DOHH2 (cell line): ENCODE measurements at regions not wholly inside any gene's neighbourhood (a gene's known extent, or its start where the extent isn't known, plus 50 kb on each side); places are given as distances from the start of the nearest gene placed in this dataset.
"Not testable (repeated sequence)": the region's sequence is repeated elsewhere in the genome, so short reads cannot be mapped to it uniquely, and the experiment has no call there.

ENCODE experiments used
- H3F3A ChIP-seq: fragments of 200-600 bp; sonication (generic), shearing (Covaris generic); 2 replicates; pipeline ENCODE4 v1.6.0; 2016; ENCODE audit warnings: antibody characterized with exemption, mild to moderate bottlenecking; ENCODE audit not compliant: control insufficient read depth, insufficient read depth
- H3K27ac ChIP-seq: fragments of 200-600 bp; sonication (generic); 2 replicates; pipeline ENCODE4 v1.5.1; 2014; ENCODE audit warnings: low read depth, mild to moderate bottlenecking, low read length, moderate library complexity
- H3K27me3 ChIP-seq: fragments of 200-600 bp; sonication (generic); 2 replicates; pipeline ENCODE4 v1.6.1; 2014; ENCODE audit warnings: mild to moderate bottlenecking, low read length, mixed read lengths; ENCODE audit not compliant: control insufficient read depth
- H3K36me3 ChIP-seq: fragments of 200-600 bp; sonication (generic); 2 replicates; pipeline ENCODE4 v1.6.1; 2014; ENCODE audit warnings: mild to moderate bottlenecking, low read length, moderate library complexity, mixed read lengths; ENCODE audit not compliant: control insufficient read depth
- H3K4me1 ChIP-seq: fragments of 200-600 bp; sonication (generic); 2 replicates; pipeline ENCODE4 v1.6.1; 2014; ENCODE audit warnings: mild to moderate bottlenecking, low read length, mixed read lengths; ENCODE audit not compliant: control insufficient read depth
- H3K4me2 ChIP-seq: fragments of 200-600 bp; sonication (generic); 2 replicates; pipeline ENCODE4 v1.6.0; 2014; ENCODE audit warnings: mild to moderate bottlenecking, low read length, moderate library complexity
- H3K4me3 ChIP-seq: fragments of 200-600 bp; sonication (generic); 2 replicates; pipeline ENCODE4 v1.5.1; 2014; ENCODE audit warnings: mild to moderate bottlenecking, low read length, mixed read lengths
- H3K79me2 ChIP-seq: fragments of 200-600 bp; sonication (generic); 2 replicates; pipeline ENCODE4 v1.6.1; 2014; ENCODE audit warnings: mild to moderate bottlenecking, low read length, mixed read lengths; ENCODE audit not compliant: control insufficient read depth
- H3K9me2 ChIP-seq: fragments of 200-600 bp; sonication (generic); replicated peaks from 2 replicates; pipeline ENCODE4 v1.6.1; 2014; ENCODE audit warnings: mild to moderate bottlenecking, low read length, mixed read lengths; ENCODE audit not compliant: control insufficient read depth
- H3K9me3 ChIP-seq: fragments of 200-600 bp; sonication (generic); 2 replicates; pipeline ENCODE4 v1.6.1; 2014; ENCODE audit warnings: antibody characterized with exemption, low read length, mixed read lengths; ENCODE audit not compliant: control insufficient read depth, insufficient read depth
- H4K20me1 ChIP-seq: fragments of 200-600 bp; sonication (generic); 2 replicates; pipeline ENCODE4 v1.6.0; 2014; ENCODE audit warnings: low read depth, mild to moderate bottlenecking, antibody characterized with exemption, low read length, moderate library complexity; ENCODE audit not compliant: control insufficient read depth, insufficient read depth
- CTCF ChIP-seq: fragments of 200-600 bp; sonication (generic); IDR thresholded peaks from one replicate; pipeline ENCODE4 v1.5.1; 2014; ENCODE audit warnings: antibody characterized with exemption, mild to moderate bottlenecking, low read depth, low read length; ENCODE audit not compliant: poor library complexity, severe bottlenecking
- EZH2phosphoT487 ChIP-seq: fragments of 200-600 bp; sonication (generic); IDR thresholded peaks from 2 replicates; pipeline ENCODE4 v1.6.1; 2017; ENCODE audit warnings: borderline replicate concordance, mild to moderate bottlenecking, antibody characterized with exemption, low read length, moderate library complexity, mixed read lengths

GRCh38 chr3:102933377-102933776 lies 498.6 kb downstream of the ZPLD1 start:
- Histone ChIP-seq H3K4me3 (no peak overlapping the region), H3K36me3 (no peaks in the 10 kb centered on the region), H3K79me2 (no peaks in the 10 kb centered on the region), H3K9me3 (no peaks in the 10 kb centered on the region), H3K4me2 (no peak overlapping the region), H4K20me1 (no peaks in the 10 kb centered on the region), H3K9me2 (no peaks in the 10 kb centered on the region), H3K27ac (no peak overlapping the region), H3F3A (no peaks in the 10 kb centered on the region), H3K27me3 (no peaks in the 10 kb centered on the region), H3K4me1 (no peaks in the 10 kb centered on the region)
- TF ChIP-seq CTCF, result no peak
- TF ChIP-seq EZH2phosphoT487, result no peak

- H3K9me2 ChIP-seq, result no peaks in the 10 kb centered on the region
- no peaks in the 10 kb centered on the region for H3K4me1 ChIP-seq
- H3K4me2 ChIP-seq, result no peak overlapping the region
- H3K27ac ChIP-seq, result no peak overlapping the region
- H3F3A ChIP-seq, result no peaks in the 10 kb centered on the region
- H3K27me3 ChIP-seq, result no peaks in the 10 kb centered on the region
- no peaks in the 10 kb centered on the region for H4K20me1 ChIP-seq
- TF ChIP-seq CTCF, result no peak
- TF ChIP-seq EZH2phosphoT487, result no peak
- no peaks in the 10 kb centered on the region for H3K9me3 ChIP-seq
- H3K4me3 ChIP-seq, result no peak overlapping the region
- H3K79me2 ChIP-seq, result no peaks in the 10 kb centered on the region
- H3K36me3 ChIP-seq, result no peaks in the 10 kb centered on the region
Measured at GRCh38 chr3:102936511-102937045, 501.8 kb downstream of the ZPLD1 start.

DNA sequence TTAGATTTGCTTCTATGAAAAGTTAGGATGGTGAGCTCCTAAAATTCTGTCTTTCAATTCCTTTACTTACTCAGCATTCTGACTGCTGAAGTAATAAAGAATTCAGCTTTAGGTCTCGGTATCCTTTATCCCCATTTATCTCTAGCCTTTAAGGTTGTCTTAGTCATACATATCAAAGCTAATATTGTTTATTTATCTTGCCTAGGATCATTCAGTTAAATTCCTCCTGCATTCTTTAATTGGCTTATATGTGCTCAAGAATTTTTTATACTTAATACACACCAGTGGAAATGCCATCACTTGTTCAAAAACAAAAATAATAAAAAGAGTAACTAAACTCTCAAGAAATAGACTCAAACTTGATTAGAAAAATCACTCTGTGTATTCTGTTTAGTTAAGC lies 507.0 kb downstream of the ZPLD1 start:
- H4K20me1 ChIP-seq, result no peaks in the 10 kb centered on the region

DNA sequence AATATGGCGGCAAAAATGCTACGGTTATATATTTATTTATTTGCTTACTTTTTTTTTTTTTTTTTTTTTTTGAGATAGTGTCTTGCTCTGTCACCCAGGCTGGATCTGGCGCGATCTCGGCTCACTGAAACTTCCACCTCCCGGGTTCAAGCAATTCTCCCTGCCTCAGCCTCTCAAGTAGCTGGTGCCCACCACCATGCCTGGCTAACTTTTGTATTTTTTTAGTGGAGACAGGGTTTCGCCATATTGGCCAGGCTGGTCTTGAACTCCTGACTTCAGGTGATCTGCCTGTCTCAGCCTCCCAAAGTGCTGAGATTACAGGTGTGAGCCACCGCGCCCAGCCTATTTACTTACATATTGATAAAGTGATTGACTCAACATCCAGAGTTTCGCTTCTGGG lies 511.6 kb downstream of the ZPLD1 start:
- H3K9me2 ChIP-seq, H3K36me3 ChIP-seq, H3K4me2 ChIP-seq, H3F3A ChIP-seq, H3K27ac ChIP-seq, H3K9me3 ChIP-seq, H3K4me3 ChIP-seq, H3K4me1 ChIP-seq, H3K27me3 ChIP-seq, H4K20me1 ChIP-seq, H3K79me2 ChIP-seq: not testable (repeated sequence)

More for the DNA sequence above, 507.0 kb downstream of the ZPLD1 start:
- Histone ChIP-seq H3K4me3 (no peak overlapping the region), H3K27me3 (no peaks in the 10 kb centered on the region), H3K9me2 (no peaks in the 10 kb centered on the region), H3K9me3 (no peaks in the 10 kb centered on the region), H3K79me2 (no peaks in the 10 kb centered on the region), H3K4me2 (no peak overlapping the region), H3K36me3 (no peaks in the 10 kb centered on the region), H3F3A (no peaks in the 10 kb centered on the region), H3K27ac (no peak overlapping the region), H3K4me1 (no peaks in the 10 kb centered on the region)
- TF ChIP-seq EZH2phosphoT487 (no peak), CTCF (no peak)
